Neuronal stem cell (in vitro differentiated cells): ENCODE measurements at regions not wholly inside any gene's neighbourhood (a gene's known extent, or its start where the extent isn't known, plus 50 kb on each side); places are given as distances from the start of the nearest gene placed in this dataset.

Experiments
- DNase-seq: peaks from one replicate; pipeline ENCODE4 v3.0.0-alpha.2; 2013; ENCODE audit warnings: low spot score
- H2AFZ ChIP-seq: one replicate; pipeline ENCODE4 v1.6.1; 2013; ENCODE audit warnings: mild to moderate bottlenecking, low read length, inconsistent platforms
- H2AK5ac ChIP-seq: 2 replicates; pipeline ENCODE4 v1.6.1; 2013; ENCODE audit warnings: low read depth, mild to moderate bottlenecking, inconsistent platforms, low read length, moderate library complexity, mixed read lengths
- H2BK120ac ChIP-seq: 2 replicates; pipeline ENCODE4 v1.6.1; 2013; ENCODE audit warnings: low read depth, mild to moderate bottlenecking, inconsistent platforms, low read length, moderate library complexity, mixed read lengths
- H2BK12ac ChIP-seq: one replicate; pipeline ENCODE4 v1.6.1; 2013; ENCODE audit warnings: low read length, inconsistent platforms
- H2BK15ac ChIP-seq: 2 replicates; pipeline ENCODE4 v1.6.1; 2013; ENCODE audit warnings: mild to moderate bottlenecking, low read length, inconsistent platforms, mixed read lengths
- H2BK5ac ChIP-seq: one replicate; pipeline ENCODE4 v1.6.1; 2013; ENCODE audit warnings: inconsistent platforms, mild to moderate bottlenecking, low read length, moderate library complexity
- H3K14ac ChIP-seq: one replicate; pipeline ENCODE4 v1.6.1; 2013; ENCODE audit warnings: low read length, inconsistent platforms
- H3K18ac ChIP-seq: 2 replicates; pipeline ENCODE4 v1.6.1; 2013; ENCODE audit warnings: low read length, inconsistent platforms
- H3K23ac ChIP-seq: 2 replicates; pipeline ENCODE4 v1.6.1; 2013; ENCODE audit warnings: low read depth, mild to moderate bottlenecking, mixed read lengths, low read length, inconsistent platforms; ENCODE audit not compliant: poor library complexity
- H3K27ac ChIP-seq: replicated peaks from 3 replicates; pipeline ENCODE4 v1.5.1; 2013; ENCODE audit warnings: low read length, inconsistent platforms
- H3K27me3 ChIP-seq, 3 experiments: 2 replicates each; pipeline ENCODE4 v1.6.1; 2013; ENCODE audit warnings: low read length in 3 of 3, mild to moderate bottlenecking in 2 of 3, inconsistent platforms in 1 of 3, low read depth in 1 of 3, mixed read lengths in 1 of 3, moderate library complexity in 1 of 3; ENCODE audit not compliant: control insufficient read depth in 3 of 3, insufficient read depth in 3 of 3
- H3K36me3 ChIP-seq, 2 donors: replicated peaks in 1 of 2; 2 replicates each; pipeline ENCODE4 v1.6.1; 2013; ENCODE audit warnings: low read length in 2 of 2; ENCODE audit not compliant: control insufficient read depth in 2 of 2, insufficient read depth in 2 of 2
- H3K4ac ChIP-seq: 2 replicates; pipeline ENCODE4 v1.6.1; 2013; ENCODE audit warnings: inconsistent platforms, mild to moderate bottlenecking, low read length, moderate library complexity
- H3K4me1 ChIP-seq, 2 donors: 1 replicate in 1 of 2; 2 replicates in 1 of 2; pipeline ENCODE4 v1.6.1; 2013; ENCODE audit warnings: low read length in 2 of 2, low read depth in 1 of 2; ENCODE audit not compliant: control insufficient read depth in 2 of 2, insufficient read depth in 1 of 2
- H3K4me2 ChIP-seq: one replicate; pipeline ENCODE4 v1.6.1; 2013; ENCODE audit warnings: mild to moderate bottlenecking, low read length, inconsistent platforms; ENCODE audit not compliant: insufficient read depth, poor library complexity, severe bottlenecking
- H3K4me3 ChIP-seq, 2 donors: 2 replicates each; pipeline ENCODE4 v1.5.1; 2013; ENCODE audit warnings: low read length in 2 of 2, mild to moderate bottlenecking in 2 of 2, inconsistent platforms in 1 of 2, moderate library complexity in 1 of 2
- H3K79me1 ChIP-seq: one replicate; pipeline ENCODE4 v1.6.1; 2013; ENCODE audit warnings: low read depth, mild to moderate bottlenecking, inconsistent platforms, low read length, moderate library complexity
- H3K9ac ChIP-seq: one replicate; pipeline ENCODE4 v1.6.1; 2013; ENCODE audit warnings: mild to moderate bottlenecking, low read depth, low read length, inconsistent platforms; ENCODE audit not compliant: poor library complexity
- H3K9me3 ChIP-seq, 2 donors: replicated peaks in 1 of 2; 2 replicates each; pipeline versions ENCODE3 to v1.6.1; 2013; ENCODE audit warnings: low read length in 2 of 2, mild to moderate bottlenecking in 2 of 2, inconsistent platforms in 1 of 2, low read depth in 1 of 2, mixed read lengths in 1 of 2, moderate library complexity in 1 of 2; ENCODE audit not compliant: control insufficient read depth in 2 of 2, insufficient read depth in 1 of 2
- H4K8ac ChIP-seq: one replicate; pipeline ENCODE4 v1.6.1; 2013; ENCODE audit warnings: low read depth, mild to moderate bottlenecking, inconsistent platforms, low read length, moderate library complexity
- H4K91ac ChIP-seq: one replicate; pipeline ENCODE4 v1.6.1; 2013; ENCODE audit warnings: low read length, low read depth, mild to moderate bottlenecking, inconsistent platforms; ENCODE audit not compliant: poor library complexity
- WGBS, 2 donors: extraction: QIAGEN DNeasy Blood & Tissue Kit; methylation state at CpG; one replicate each; pipeline ENCODE4 v1.1.7; 2013; ENCODE audit warnings: missing lambda C conversion rate in 2 of 2, mixed read lengths in 1 of 2; ENCODE audit not compliant: insufficient read length in 2 of 2, insufficient replicate concordance in 1 of 2; ENCODE audit errors: extremely low coverage in 2 of 2; 5-methylcytosine and 5-hydroxymethylcytosine counted together

DNA sequence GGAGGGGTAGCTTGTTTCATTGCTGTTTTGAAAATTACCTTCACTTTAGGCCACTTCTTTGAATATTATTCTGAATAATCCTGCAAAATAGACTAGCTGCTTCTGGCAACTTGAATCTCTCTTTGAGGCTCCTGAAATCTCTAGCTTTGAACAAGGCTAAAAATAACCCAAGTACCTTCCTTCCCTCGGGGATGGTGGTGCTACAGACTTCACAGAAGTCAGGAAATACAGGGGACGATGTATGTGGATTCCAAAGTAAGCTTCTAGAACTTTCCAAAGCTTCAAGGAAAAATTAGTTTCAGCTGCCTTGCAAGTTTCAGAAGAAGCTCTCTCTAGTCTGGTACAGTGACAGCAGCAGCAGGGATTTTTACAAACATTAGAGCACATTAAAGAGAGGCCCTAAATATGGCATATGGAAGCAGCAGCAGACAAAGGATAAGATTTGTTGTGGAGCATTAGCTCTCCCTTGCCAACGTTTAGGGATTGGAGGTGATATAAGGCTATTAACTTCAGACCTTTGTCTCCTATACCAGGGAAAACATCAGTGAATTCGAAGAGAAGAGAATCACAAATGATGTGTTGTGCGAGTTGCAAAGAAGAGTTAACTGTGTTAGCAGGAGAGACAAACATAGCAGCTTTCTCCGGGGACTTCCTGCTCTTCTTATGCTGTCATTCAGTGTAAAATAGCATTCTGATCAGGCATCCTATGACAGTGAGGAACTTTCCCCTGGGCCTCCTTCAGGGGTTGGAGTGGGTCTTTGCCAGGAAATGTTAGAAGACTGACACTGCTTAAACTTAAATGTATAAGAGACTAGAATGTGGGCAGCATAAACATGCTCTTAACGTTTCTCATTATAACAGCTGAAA is 783.0 kb upstream of the ARPP21 start:
- Histone ChIP-seq H3K18ac (no peak overlapping the region), H3K27me3 (no peaks in the 10 kb centered on the region), H4K91ac (no peak overlapping the region), H2AK5ac (no peak overlapping the region), H3K36me3 (no peaks in the 10 kb centered on the region), H2AFZ (peak overlapping the region; percentile 91), H3K4me2 (no peak overlapping the region), H3K27ac (no peak overlapping the region), H2BK12ac (no peak overlapping the region), H3K4ac (no peak overlapping the region), H3K14ac (no peak overlapping the region), H4K8ac (no peak overlapping the region), H3K79me1 (no peaks in the 10 kb centered on the region), H3K9ac (no peak overlapping the region), H3K4me3 (no peak overlapping the region), H2BK120ac (no peak overlapping the region), H3K23ac (no peak overlapping the region), H2BK15ac (no peak overlapping the region), H3K4me1 (peaks cover 0 to 11% of the 10 kb centered on the region in 2 donors), H3K9me3 (no peaks in the 10 kb centered on the region), H2BK5ac (no peak overlapping the region)
- WGBS, 2 donors, result no CpG with 5 or more reads among the region's 7 CpGs
- DNase-seq, result no peak

DNA sequence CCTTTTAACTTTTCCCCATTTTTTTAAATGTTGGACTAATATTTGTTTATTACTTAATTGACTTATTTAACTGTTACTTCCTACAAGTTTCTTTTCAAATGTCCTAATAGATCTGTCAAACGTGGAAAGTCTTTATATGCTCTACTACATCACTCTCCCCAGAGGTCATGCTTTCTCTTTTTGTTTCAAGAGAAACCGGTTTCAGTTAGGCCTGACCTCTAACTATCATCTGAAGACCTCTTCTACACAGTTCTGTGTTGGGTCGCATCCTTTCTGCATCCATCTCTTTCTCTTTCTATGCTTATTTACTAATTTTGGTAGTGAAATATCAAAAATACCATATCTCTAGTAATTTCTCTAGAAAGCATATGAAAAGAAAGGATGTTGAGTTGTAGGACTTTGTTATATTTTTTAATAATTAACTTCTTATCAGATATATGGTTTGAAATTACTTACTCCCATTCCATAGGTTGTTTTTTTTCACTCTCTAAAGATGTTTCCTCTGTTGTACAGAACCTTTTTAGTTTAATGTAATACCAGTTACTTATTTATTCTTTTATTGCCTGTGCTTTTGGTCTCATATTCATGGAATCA is 781.2 kb upstream of the ARPP21 start:
- H3K79me1 ChIP-seq, result no peaks in the 10 kb centered on the region
- H2BK5ac ChIP-seq, result no peak overlapping the region
- H3K4ac ChIP-seq, result no peak overlapping the region
- no peak overlapping the region for H3K27ac ChIP-seq
- no peak overlapping the region for H3K9ac ChIP-seq
- H4K91ac ChIP-seq, result no peak overlapping the region
- H3K4me3 ChIP-seq, result no peak overlapping the region
- DNase-seq, result no peak
- H3K18ac ChIP-seq, result no peak overlapping the region
- no peak overlapping the region for H3K14ac ChIP-seq
- H2BK12ac ChIP-seq, result no peak overlapping the region
- no CpG with 5 or more reads among the region's 3 CpGs for WGBS, 2 donors
- no peak overlapping the region for H2BK120ac ChIP-seq
- no peak overlapping the region for H4K8ac ChIP-seq
- H3K9me3 ChIP-seq, result no peaks in the 10 kb centered on the region
- no peaks in the 10 kb centered on the region for H3K36me3 ChIP-seq
- H3K27me3 ChIP-seq, result no peaks in the 10 kb centered on the region
- H3K23ac ChIP-seq, result no peak overlapping the region
- H2AK5ac ChIP-seq, result no peak overlapping the region
- no peak overlapping the region for H2BK15ac ChIP-seq
- H2AFZ ChIP-seq, result no peak overlapping the region
- no peak overlapping the region for H3K4me2 ChIP-seq
- peaks cover 0 to 11% of the 10 kb centered on the region in 2 donors for H3K4me1 ChIP-seq

DNA sequence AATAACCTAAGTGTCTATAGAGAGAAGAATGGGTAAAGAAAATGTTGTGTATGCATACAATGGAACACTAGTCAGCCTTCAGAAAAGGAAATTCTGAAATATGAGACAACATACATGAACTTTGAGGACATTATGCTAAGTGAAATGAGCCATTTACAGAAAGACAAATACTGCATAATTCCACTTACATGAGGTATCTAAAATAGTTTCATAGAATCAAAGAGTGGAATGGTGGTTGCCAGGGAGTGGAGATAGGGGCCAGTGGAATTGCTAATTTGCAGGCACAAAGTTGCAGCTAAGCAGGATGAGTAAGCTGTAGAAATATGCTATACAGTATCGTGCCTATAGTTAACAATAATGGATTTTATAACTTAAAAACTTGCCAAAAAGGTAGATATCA is 779.6 kb upstream of the ARPP21 start:
- H3K4me2 ChIP-seq, result no peak overlapping the region
- H4K91ac ChIP-seq, result no peak overlapping the region
- H3K4ac ChIP-seq, result no peak overlapping the region
- no peak overlapping the region for H4K8ac ChIP-seq
- H3K27me3 ChIP-seq, result no peaks in the 10 kb centered on the region
- H3K27ac ChIP-seq, result no peak overlapping the region
- H3K14ac ChIP-seq, result no peak overlapping the region
- DNase-seq, result no peak
- H3K18ac ChIP-seq, result no peak overlapping the region
- H3K9ac ChIP-seq, result no peak overlapping the region
- H3K36me3 ChIP-seq, result no peaks in the 10 kb centered on the region
- H2AK5ac ChIP-seq, result no peak overlapping the region
- H2BK15ac ChIP-seq, result no peak overlapping the region
- H3K4me1 ChIP-seq, result peaks cover 0 to 11% of the 10 kb centered on the region in 2 donors
- H2BK120ac ChIP-seq, result no peak overlapping the region
- no peaks in the 10 kb centered on the region for H3K9me3 ChIP-seq
- no peaks in the 10 kb centered on the region for H3K79me1 ChIP-seq
- H2BK12ac ChIP-seq, result no peak overlapping the region
- WGBS, 2 donors, result no CpG with 5 or more reads among the region's 1 CpG
- no peak overlapping the region for H3K23ac ChIP-seq
- no peak overlapping the region for H2AFZ ChIP-seq
- H2BK5ac ChIP-seq, result no peak overlapping the region
- no peak overlapping the region for H3K4me3 ChIP-seq

DNA sequence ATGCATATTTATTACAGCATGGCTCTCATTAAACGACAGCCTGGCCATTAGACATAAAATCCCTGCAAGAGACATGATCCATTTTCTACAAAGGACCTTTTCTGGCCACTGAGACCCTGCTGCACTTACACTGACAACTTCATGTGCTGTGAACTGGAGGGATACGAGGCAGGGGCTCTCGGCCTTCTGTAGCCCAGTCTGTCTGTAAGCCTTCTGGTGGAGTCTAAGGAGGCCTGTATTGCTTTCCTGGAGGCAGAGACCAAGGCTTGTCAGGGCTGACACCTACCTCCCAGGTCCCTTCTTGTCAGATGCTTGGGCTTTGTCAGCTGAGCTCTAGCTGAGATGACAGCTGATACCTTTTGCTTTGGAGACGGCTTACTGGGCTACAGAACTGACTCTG is 776.9 kb upstream of the ARPP21 start:
- Histone ChIP-seq H3K4me2 (no peak overlapping the region), H2BK15ac (no peak overlapping the region), H3K18ac (no peak overlapping the region), H2BK5ac (no peak overlapping the region), H2BK12ac (no peak overlapping the region), H3K4ac (no peak overlapping the region), H4K8ac (no peak overlapping the region), H3K27ac (no peak overlapping the region), H2AK5ac (no peak overlapping the region), H3K36me3 (no peaks in the 10 kb centered on the region), H3K23ac (no peak overlapping the region), H3K9me3 (no peaks in the 10 kb centered on the region), H4K91ac (no peak overlapping the region), H3K14ac (no peak overlapping the region), H2AFZ (no peak overlapping the region), H3K4me1 (no peaks in the 10 kb centered on the region), H3K4me3 (no peak overlapping the region), H3K79me1 (no peaks in the 10 kb centered on the region), H3K27me3 (no peaks in the 10 kb centered on the region), H2BK120ac (no peak overlapping the region), H3K9ac (no peak overlapping the region)
- WGBS, 2 donors, result no CpG with 5 or more reads among the region's 4 CpGs
- DNase-seq, result no peak
